Muscle layer of colon (tissue), 2 donors: ENCODE measurements at regions not wholly inside any gene's neighbourhood (a gene's known extent, or its start where the extent isn't known, plus 50 kb on each side); places are given as distances from the start of the nearest gene placed in this dataset.

Source experiments
- H3K27ac ChIP-seq: one replicate; pipeline ENCODE4 v1.7.0; 2013; ENCODE audit warnings: low read depth, mild to moderate bottlenecking, low read length, moderate library complexity
- H3K27me3 ChIP-seq, 2 donors: one replicate each; pipeline ENCODE4 v1.7.0; 2013; ENCODE audit warnings: low read length in 2 of 2, mild to moderate bottlenecking in 2 of 2; ENCODE audit not compliant: insufficient read depth in 2 of 2, control insufficient read depth in 1 of 2
- H3K36me3 ChIP-seq: one replicate; pipeline ENCODE4 v1.7.0; 2013; ENCODE audit warnings: mild to moderate bottlenecking, low read length; ENCODE audit not compliant: insufficient read depth
- H3K4me1 ChIP-seq: one replicate; pipeline ENCODE4 v1.7.0; 2013; ENCODE audit warnings: mild to moderate bottlenecking, low read length; ENCODE audit not compliant: insufficient read depth
- H3K4me3 ChIP-seq, 2 donors: one replicate each; pipeline ENCODE4 v1.7.0; 2013; ENCODE audit warnings: low read length in 2 of 2, low read depth in 1 of 2, mild to moderate bottlenecking in 1 of 2, moderate library complexity in 1 of 2
- H3K9ac ChIP-seq: one replicate; pipeline ENCODE4 v1.7.0; 2013; ENCODE audit warnings: low read length
- H3K9me3 ChIP-seq: one replicate; pipeline ENCODE4 v1.7.0; 2013; ENCODE audit warnings: mild to moderate bottlenecking, low read length
- donor health status: abdominal sarcoma.
- donor health status: Adenocarcinoma of cecum.

DNA sequence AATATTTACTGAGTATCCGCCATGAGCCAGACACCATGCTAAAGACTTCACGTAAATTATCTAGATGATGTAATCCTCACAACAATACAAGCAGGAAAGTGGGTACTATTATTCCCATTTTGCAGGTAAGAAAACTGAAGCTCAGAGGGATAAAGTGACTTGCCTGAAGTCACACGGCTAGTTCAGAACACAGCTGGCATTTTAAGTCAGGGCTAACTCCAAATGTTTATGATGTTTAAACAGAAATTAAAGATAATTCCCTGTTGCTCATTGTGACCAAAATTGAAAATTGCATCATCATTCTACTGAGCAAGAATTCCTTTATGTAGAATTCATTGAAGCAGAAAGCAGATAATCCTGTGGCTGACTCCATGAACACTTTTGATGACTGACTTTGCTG lies 71.3 kb upstream of the STXBP5 start:
- Histone ChIP-seq H3K4me3 (no peak overlapping the region), H3K27ac (no peak overlapping the region), H3K27me3 (no peaks in the 10 kb centered on the region), H3K9me3 (no peaks in the 10 kb centered on the region), H3K36me3 (no peaks in the 10 kb centered on the region), H3K9ac (no peak overlapping the region), H3K4me1 (no peaks in the 10 kb centered on the region)

DNA sequence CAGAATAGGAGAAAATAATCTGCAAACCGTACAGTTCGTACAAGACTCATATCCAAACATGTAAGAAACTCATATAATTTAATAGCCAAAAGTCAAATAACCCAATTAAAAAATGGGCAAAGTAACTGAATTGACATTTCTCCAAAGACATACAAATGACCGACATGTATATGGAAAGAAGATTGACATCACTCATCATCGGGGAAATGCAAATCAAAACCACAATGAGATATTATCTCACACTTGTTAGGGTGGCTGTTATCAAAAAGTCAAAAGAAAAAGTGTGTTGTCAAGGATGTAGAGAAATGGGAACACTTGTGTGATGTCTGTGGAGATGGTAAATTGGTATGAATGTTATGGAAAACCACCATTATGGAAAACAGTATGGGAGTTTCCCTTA lies 70.5 kb upstream of the STXBP5 start:
- Histone ChIP-seq H3K36me3 (no peaks in the 10 kb centered on the region), H3K27me3 (no peaks in the 10 kb centered on the region), H3K27ac (no peak overlapping the region), H3K9ac (no peak overlapping the region), H3K4me1 (no peaks in the 10 kb centered on the region), H3K4me3 (no peak overlapping the region), H3K9me3 (no peaks in the 10 kb centered on the region)

GRCh38 chr6:147135211-147135681 lies 69.0 kb upstream of the STXBP5 start:
- Histone ChIP-seq H3K9me3 (no peaks in the 10 kb centered on the region), H3K9ac (no peak overlapping the region), H3K27me3 (no peaks in the 10 kb centered on the region), H3K4me1 (no peaks in the 10 kb centered on the region), H3K36me3 (no peaks in the 10 kb centered on the region), H3K4me3 (no peak overlapping the region), H3K27ac (no peak overlapping the region)

- Histone ChIP-seq H3K9me3 (no peaks in the 10 kb centered on the region), H3K4me3 (no peak overlapping the region), H3K4me1 (no peaks in the 10 kb centered on the region), H3K27ac (no peak overlapping the region), H3K27me3 (no peaks in the 10 kb centered on the region), H3K36me3 (no peaks in the 10 kb centered on the region), H3K9ac (no peak overlapping the region)
Observed at GRCh38 chr6:147136057-147136456, 68.2 kb upstream of the STXBP5 start.

GRCh38 chr6:147137986-147138385 lies 66.2 kb upstream of the STXBP5 start:
- Histone ChIP-seq H3K36me3 (no peaks in the 10 kb centered on the region), H3K9me3 (no peaks in the 10 kb centered on the region), H3K27ac (no peak overlapping the region), H3K4me3 (no peak overlapping the region), H3K4me1 (no peaks in the 10 kb centered on the region), H3K9ac (no peak overlapping the region), H3K27me3 (no peaks in the 10 kb centered on the region)

GRCh38 chr6:147138835-147139234 lies 65.4 kb upstream of the STXBP5 start:
- Histone ChIP-seq H3K36me3 (no peaks in the 10 kb centered on the region), H3K27me3 (no peaks in the 10 kb centered on the region), H3K27ac (no peak overlapping the region), H3K4me3 (no peak overlapping the region), H3K9me3 (no peaks in the 10 kb centered on the region), H3K9ac (no peak overlapping the region), H3K4me1 (no peaks in the 10 kb centered on the region)

GRCh38 chr6:147141711-147142308 lies 62.4 kb upstream of the STXBP5 start:
- H3K4me1 ChIP-seq = no peaks in the 10 kb centered on the region
- H3K9ac ChIP-seq = no peak overlapping the region
- no peak overlapping the region for H3K27ac ChIP-seq

DNA sequence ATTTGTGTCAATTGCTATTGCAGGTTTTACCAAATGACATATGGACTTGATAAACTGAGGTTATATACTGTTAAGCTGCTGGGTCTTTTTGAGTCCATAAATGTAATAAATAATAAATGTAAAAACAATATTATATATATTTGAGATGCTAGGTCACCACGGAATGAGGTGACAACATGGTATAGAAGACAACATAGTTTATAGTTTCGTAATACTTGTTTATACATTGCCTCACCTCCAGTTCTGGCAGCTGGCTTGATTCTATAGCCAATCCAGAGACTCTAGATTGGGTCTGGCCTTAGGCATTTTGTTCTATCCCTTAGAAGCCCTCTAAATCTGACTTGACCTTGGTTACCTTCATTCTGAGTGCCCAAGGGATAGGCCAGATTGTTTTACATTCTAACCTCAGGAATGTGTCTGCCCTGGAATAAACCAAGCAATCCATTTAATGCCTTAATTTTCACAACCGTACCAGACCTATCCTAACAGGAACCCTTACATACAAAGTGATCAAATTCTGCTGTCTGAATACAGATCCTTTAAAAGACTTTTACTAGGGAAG lies 61.5 kb upstream of the STXBP5 start:
- H3K9me3 ChIP-seq = no peaks in the 10 kb centered on the region
- no peaks in the 10 kb centered on the region for H3K4me1 ChIP-seq
- no peak overlapping the region for H3K27ac ChIP-seq
- no peak overlapping the region for H3K4me3 ChIP-seq
- no peak overlapping the region for H3K9ac ChIP-seq
- H3K36me3 ChIP-seq = no peaks in the 10 kb centered on the region
- H3K27me3 ChIP-seq = no peaks in the 10 kb centered on the region

More at GRCh38 chr6:147141711-147142308, 62.4 kb upstream of the STXBP5 start:
- Histone ChIP-seq H3K4me3 (no peak overlapping the region), H3K36me3 (no peaks in the 10 kb centered on the region), H3K27me3 (no peaks in the 10 kb centered on the region), H3K9me3 (no peaks in the 10 kb centered on the region)

GRCh38 chr6:147149092-147149491 lies 55.1 kb upstream of the STXBP5 start:
- no peak overlapping the region for H3K9ac ChIP-seq
- no peaks in the 10 kb centered on the region for H3K27me3 ChIP-seq
- no peak overlapping the region for H3K4me3 ChIP-seq
- H3K27ac ChIP-seq = no peak overlapping the region
- no peaks in the 10 kb centered on the region for H3K9me3 ChIP-seq
- H3K36me3 ChIP-seq = no peaks in the 10 kb centered on the region
- H3K4me1 ChIP-seq = no peaks in the 10 kb centered on the region

GRCh38 chr6:147149826-147150225 lies 54.4 kb upstream of the STXBP5 start:
- H3K9ac ChIP-seq = no peak overlapping the region
- H3K9me3 ChIP-seq = no peaks in the 10 kb centered on the region
- no peaks in the 10 kb centered on the region for H3K4me1 ChIP-seq
- no peaks in the 10 kb centered on the region for H3K27me3 ChIP-seq
- no peaks in the 10 kb centered on the region for H3K36me3 ChIP-seq
- no peak overlapping the region for H3K4me3 ChIP-seq
- H3K27ac ChIP-seq = no peak overlapping the region

GRCh38 chr6:147150293-147150692 lies 53.9 kb upstream of the STXBP5 start:
- H3K36me3 ChIP-seq = no peaks in the 10 kb centered on the region
- H3K4me3 ChIP-seq = no peak overlapping the region
- H3K4me1 ChIP-seq = no peaks in the 10 kb centered on the region
- no peaks in the 10 kb centered on the region for H3K9me3 ChIP-seq
- no peaks in the 10 kb centered on the region for H3K27me3 ChIP-seq
- H3K27ac ChIP-seq = no peak overlapping the region
- no peak overlapping the region for H3K9ac ChIP-seq
